Keratinocyte (primary cell): ENCODE measurements at regions not wholly inside any gene's neighbourhood (a gene's known extent, or its start where the extent isn't known, plus 50 kb on each side); places are given as distances from the start of the nearest gene placed in this dataset.

Experiments
- CTCF ChIP-seq, 3 experiments: IDR thresholded peaks in 1 of 3; conservative IDR thresholded peaks in 1 of 3; optimal IDR thresholded peaks in 1 of 3; 2 replicates in 2 of 3; 3 replicates in 1 of 3; pipeline versions ENCODE3 to v1.5.1; 2011; ENCODE audit warnings: low read length in 3 of 3, mild to moderate bottlenecking in 3 of 3, moderate library complexity in 2 of 3, control low read depth in 1 of 3, inconsistent platforms in 1 of 3; ENCODE audit not compliant: insufficient read depth in 2 of 3; ENCODE audit errors: extremely low read depth in 1 of 3
- EZH2 ChIP-seq: IDR thresholded peaks from one replicate; pipeline ENCODE4 v1.6.1; 2012; ENCODE audit warnings: inconsistent platforms, mild to moderate bottlenecking, low read length, moderate library complexity

DNA sequence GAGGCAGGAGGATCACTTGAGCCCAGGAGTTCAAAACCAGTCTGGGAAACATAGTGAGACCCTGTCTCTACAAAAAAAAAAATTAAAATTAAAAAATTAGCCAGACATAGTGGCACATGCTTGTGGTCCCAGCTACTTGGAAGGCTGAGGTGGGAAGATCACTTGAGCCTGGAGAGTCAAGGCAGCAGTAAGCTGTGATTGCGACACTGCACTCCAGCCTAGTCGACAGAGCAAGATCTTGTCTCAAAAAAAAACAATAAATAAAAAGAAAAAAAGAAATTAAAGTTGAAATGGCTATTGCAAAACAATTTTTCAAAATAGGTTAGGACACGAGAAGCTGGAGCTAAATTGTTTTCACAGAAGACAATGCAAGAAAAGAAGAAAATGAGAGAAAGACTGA, 379.0 kb upstream of the RNF32 start:
- no peak for TF ChIP-seq CTCF (optimal IDR thresholded peaks at IDR 0.05 in 1 of 3, IDR thresholded peaks at IDR 0.05 in 1 of 3, conservative IDR thresholded peaks at IDR 0.05 in 1 of 3; ENCODE audit: extremely low read depth in 1 of 3, insufficient read depth in 2 of 3, low read length in 3 of 3)
- no peak for TF ChIP-seq EZH2
